WTC11 (cell line): ENCODE measurements at regions not wholly inside any gene's neighbourhood (a gene's known extent, or its start where the extent isn't known, plus 50 kb on each side); places are given as distances from the start of the nearest gene placed in this dataset.

Source experiments
- ATAC-seq: fragments of 200-7000 bp; cut with Tn5 transposase; 2 replicates; pipeline ENCODE4 v1.10.0; 2021; ENCODE audit warnings: mild to moderate bottlenecking, moderate library complexity
- CTCF ChIA-PET: fragments of 300-600 bp; sonication (Branson Sonifier 250); formaldehyde crosslinking; loops from one replicate; lab custom pipeline; 2021; ENCODE audit warnings: antibody characterized with exemption; lab: Charles Lee
- POLR2A ChIA-PET: fragments of 350-600 bp; sonication (Branson Sonifier 250); formaldehyde crosslinking; loops from one replicate; lab custom pipeline; 2021; ENCODE audit warnings: antibody characterized with exemption; lab: Charles Lee
- DNase-seq: peaks from one replicate; pipeline ENCODE4 v3.0.0; 2021; ENCODE audit warnings: low spot score
- H3K27ac Mint-ChIP-seq: 2 replicates; pipeline ENCODE4 v1.8.0; 2021; ENCODE audit warnings: mixed read lengths
- H3K27me3 Mint-ChIP-seq: 2 replicates; pipeline ENCODE4 v1.8.0; 2021; ENCODE audit warnings: low read depth, mild to moderate bottlenecking, moderate library complexity, mixed read lengths
- H3K36me3 Mint-ChIP-seq: 2 replicates; pipeline ENCODE4 v1.8.0; 2021; ENCODE audit warnings: mixed read lengths
- H3K4me1 Mint-ChIP-seq: 2 replicates; pipeline ENCODE4 v1.8.0; 2022; ENCODE audit warnings: mixed read lengths
- H3K4me3 Mint-ChIP-seq: 2 replicates; pipeline ENCODE4 v1.8.0; 2021; ENCODE audit warnings: mild to moderate bottlenecking, moderate library complexity, mixed read lengths
- H3K9me3 Mint-ChIP-seq: 2 replicates; pipeline ENCODE4 v1.8.0; 2021; ENCODE audit warnings: mixed read lengths
- ARID4B ChIP-seq: sonication (generic); formaldehyde crosslinking; IDR thresholded peaks from 2 replicates; pipeline ENCODE4 v1.8.0; 2023; ENCODE audit warnings: missing genetic modification reagents, mild to moderate bottlenecking, borderline replicate concordance
- EMX1 ChIP-seq: fragments of 250-450 bp; sonication (Bioruptor Pico); IDR thresholded peaks from 2 replicates; pipeline ENCODE4 v1.8.0; 2021; ENCODE audit warnings: mild to moderate bottlenecking
- FOXP4 ChIP-seq: sonication (generic); formaldehyde crosslinking; IDR thresholded peaks from 2 replicates; pipeline ENCODE4 v1.8.0; 2022; ENCODE audit warnings: mild to moderate bottlenecking, missing genetic modification reagents
- GTF2I ChIP-seq: fragments of 250-450 bp; sonication (Bioruptor Pico); conservative IDR thresholded peaks from 2 replicates; pipeline ENCODE4 v1.4.0; 2021; ENCODE audit warnings: mild to moderate bottlenecking
- NFE2L1 ChIP-seq: sonication (generic); formaldehyde crosslinking; IDR thresholded peaks from 2 replicates; pipeline ENCODE4 v1.8.1; 2023; ENCODE audit warnings: missing genetic modification reagents
- NR2C2 ChIP-seq: sonication (generic); formaldehyde crosslinking; IDR thresholded peaks from 2 replicates; pipeline ENCODE4 v1.8.0; 2022; ENCODE audit warnings: mild to moderate bottlenecking, missing genetic modification reagents
- TCF7 ChIP-seq: sonication (generic); formaldehyde crosslinking; IDR thresholded peaks from 2 replicates; pipeline ENCODE4 v1.8.0; 2022; ENCODE audit warnings: mild to moderate bottlenecking, low read depth, missing genetic modification reagents, moderate library complexity
- TEAD1 ChIP-seq: sonication (generic); formaldehyde crosslinking; IDR thresholded peaks from 2 replicates; pipeline ENCODE4 v1.8.0; 2022; ENCODE audit warnings: mild to moderate bottlenecking, missing genetic modification reagents
- TEAD4 ChIP-seq: sonication (generic); formaldehyde crosslinking; IDR thresholded peaks from 2 replicates; pipeline ENCODE4 v1.8.0; 2022; ENCODE audit warnings: mild to moderate bottlenecking, missing genetic modification reagents
- ZNF263 ChIP-seq: sonication (generic); formaldehyde crosslinking; IDR thresholded peaks from 2 replicates; pipeline ENCODE4 v1.8.1; 2022; ENCODE audit warnings: low read depth, mild to moderate bottlenecking, moderate library complexity, missing genetic modification reagents
- ZNF416 ChIP-seq: fragments of 250-450 bp; sonication (Bioruptor Pico); IDR thresholded peaks from 2 replicates; pipeline ENCODE4 v1.9.0; 2021; ENCODE audit warnings: mild to moderate bottlenecking, inconsistent platforms
- TF ChIP-seq, protein P1 (sequence below): sonication (generic); formaldehyde crosslinking; conservative IDR thresholded peaks from 2 replicates; pipeline ENCODE4 v1.8.1; 2022; ENCODE audit warnings: mild to moderate bottlenecking, missing genetic modification reagents
- TF ChIP-seq, protein P2 (sequence below): fragments of 250-450 bp; sonication (Bioruptor Pico); IDR thresholded peaks from 2 replicates; pipeline ENCODE4 v1.9.0; 2021; ENCODE audit warnings: mild to moderate bottlenecking, borderline replicate concordance
- TF ChIP-seq, protein P3 (sequence below): sonication (generic); formaldehyde crosslinking; IDR thresholded peaks from 2 replicates; pipeline ENCODE4 v1.8.1; 2023; ENCODE audit warnings: mild to moderate bottlenecking, missing genetic modification reagents
- TF ChIP-seq, protein P4 (sequence below): sonication (generic); formaldehyde crosslinking; IDR thresholded peaks from 2 replicates; pipeline ENCODE4 v1.8.0; 2023; ENCODE audit warnings: mild to moderate bottlenecking, missing genetic modification reagents
- TF ChIP-seq, protein P5 (sequence below): sonication (generic); formaldehyde crosslinking; IDR thresholded peaks from 2 replicates; pipeline ENCODE4 v1.8.1; 2022; ENCODE audit warnings: mild to moderate bottlenecking, missing genetic modification reagents, moderate library complexity, borderline replicate concordance
- TF ChIP-seq, protein P6 (sequence below): sonication (generic); formaldehyde crosslinking; IDR thresholded peaks from 2 replicates; pipeline ENCODE4 v1.8.0; 2022; ENCODE audit warnings: missing genetic modification reagents

DNA sequence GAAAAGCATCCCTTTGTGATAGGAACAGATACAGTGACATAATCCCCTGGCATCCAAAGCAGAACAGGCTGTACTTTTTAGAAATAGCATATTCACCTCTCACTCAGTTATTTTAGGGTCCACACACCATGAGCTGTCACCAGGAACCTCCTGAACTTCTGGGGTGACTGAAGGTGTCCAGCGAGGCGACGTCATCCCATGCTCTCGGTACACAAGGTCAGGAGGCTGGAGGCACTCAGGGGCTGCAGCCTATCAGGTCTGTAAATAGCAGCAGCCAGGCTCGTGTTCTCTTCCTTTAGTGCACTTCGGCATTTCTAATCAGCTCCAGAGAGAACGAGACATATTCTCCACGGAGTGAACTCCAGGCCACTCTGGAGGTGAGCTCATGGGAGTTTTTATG lies 98.3 kb downstream of the GATA6 start:
- no peak overlapping the region for H3K4me3 Mint-ChIP-seq
- DNase-seq: no peak
- H3K4me1 Mint-ChIP-seq: peaks cover 3% of the 10 kb centered on the region
- CTCF ChIA-PET: no interaction called here
- no peaks in the 10 kb centered on the region for H3K36me3 Mint-ChIP-seq
- no peak for ATAC-seq
- no peaks in the 10 kb centered on the region for H3K9me3 Mint-ChIP-seq
- POLR2A ChIA-PET: no interaction called here
- H3K27me3 Mint-ChIP-seq: peaks cover 8% of the 10 kb centered on the region; the same call in 1 of the 2 replicates
- no peak overlapping the region for H3K27ac Mint-ChIP-seq
- TF ChIP-seq GTF2I (CRISPR knock-in tag): no peak
- no peak for TF ChIP-seq NR2C2 (CRISPR knock-in tag)
- TF ChIP-seq, protein P1, sequence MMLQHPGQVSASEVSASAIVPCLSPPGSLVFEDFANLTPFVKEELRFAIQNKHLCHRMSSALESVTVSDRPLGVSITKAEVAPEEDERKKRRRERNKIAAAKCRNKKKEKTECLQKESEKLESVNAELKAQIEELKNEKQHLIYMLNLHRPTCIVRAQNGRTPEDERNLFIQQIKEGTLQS (CRISPR knock-in tag): no peak
- no peak for TF ChIP-seq EMX1 (CRISPR knock-in tag)
- no peak for TF ChIP-seq ZNF263 (CRISPR knock-in tag)
- TF ChIP-seq, protein P2, sequence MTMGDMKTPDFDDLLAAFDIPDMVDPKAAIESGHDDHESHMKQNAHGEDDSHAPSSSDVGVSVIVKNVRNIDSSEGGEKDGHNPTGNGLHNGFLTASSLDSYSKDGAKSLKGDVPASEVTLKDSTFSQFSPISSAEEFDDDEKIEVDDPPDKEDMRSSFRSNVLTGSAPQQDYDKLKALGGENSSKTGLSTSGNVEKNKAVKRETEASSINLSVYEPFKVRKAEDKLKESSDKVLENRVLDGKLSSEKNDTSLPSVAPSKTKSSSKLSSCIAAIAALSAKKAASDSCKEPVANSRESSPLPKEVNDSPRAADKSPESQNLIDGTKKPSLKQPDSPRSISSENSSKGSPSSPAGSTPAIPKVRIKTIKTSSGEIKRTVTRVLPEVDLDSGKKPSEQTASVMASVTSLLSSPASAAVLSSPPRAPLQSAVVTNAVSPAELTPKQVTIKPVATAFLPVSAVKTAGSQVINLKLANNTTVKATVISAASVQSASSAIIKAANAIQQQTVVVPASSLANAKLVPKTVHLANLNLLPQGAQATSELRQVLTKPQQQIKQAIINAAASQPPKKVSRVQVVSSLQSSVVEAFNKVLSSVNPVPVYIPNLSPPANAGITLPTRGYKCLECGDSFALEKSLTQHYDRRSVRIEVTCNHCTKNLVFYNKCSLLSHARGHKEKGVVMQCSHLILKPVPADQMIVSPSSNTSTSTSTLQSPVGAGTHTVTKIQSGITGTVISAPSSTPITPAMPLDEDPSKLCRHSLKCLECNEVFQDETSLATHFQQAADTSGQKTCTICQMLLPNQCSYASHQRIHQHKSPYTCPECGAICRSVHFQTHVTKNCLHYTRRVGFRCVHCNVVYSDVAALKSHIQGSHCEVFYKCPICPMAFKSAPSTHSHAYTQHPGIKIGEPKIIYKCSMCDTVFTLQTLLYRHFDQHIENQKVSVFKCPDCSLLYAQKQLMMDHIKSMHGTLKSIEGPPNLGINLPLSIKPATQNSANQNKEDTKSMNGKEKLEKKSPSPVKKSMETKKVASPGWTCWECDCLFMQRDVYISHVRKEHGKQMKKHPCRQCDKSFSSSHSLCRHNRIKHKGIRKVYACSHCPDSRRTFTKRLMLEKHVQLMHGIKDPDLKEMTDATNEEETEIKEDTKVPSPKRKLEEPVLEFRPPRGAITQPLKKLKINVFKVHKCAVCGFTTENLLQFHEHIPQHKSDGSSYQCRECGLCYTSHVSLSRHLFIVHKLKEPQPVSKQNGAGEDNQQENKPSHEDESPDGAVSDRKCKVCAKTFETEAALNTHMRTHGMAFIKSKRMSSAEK (CRISPR knock-in tag): no peak
- no peak for TF ChIP-seq TEAD4 (CRISPR knock-in tag)
- TF ChIP-seq TCF7 (CRISPR knock-in tag): no peak
- TF ChIP-seq, protein P3, sequence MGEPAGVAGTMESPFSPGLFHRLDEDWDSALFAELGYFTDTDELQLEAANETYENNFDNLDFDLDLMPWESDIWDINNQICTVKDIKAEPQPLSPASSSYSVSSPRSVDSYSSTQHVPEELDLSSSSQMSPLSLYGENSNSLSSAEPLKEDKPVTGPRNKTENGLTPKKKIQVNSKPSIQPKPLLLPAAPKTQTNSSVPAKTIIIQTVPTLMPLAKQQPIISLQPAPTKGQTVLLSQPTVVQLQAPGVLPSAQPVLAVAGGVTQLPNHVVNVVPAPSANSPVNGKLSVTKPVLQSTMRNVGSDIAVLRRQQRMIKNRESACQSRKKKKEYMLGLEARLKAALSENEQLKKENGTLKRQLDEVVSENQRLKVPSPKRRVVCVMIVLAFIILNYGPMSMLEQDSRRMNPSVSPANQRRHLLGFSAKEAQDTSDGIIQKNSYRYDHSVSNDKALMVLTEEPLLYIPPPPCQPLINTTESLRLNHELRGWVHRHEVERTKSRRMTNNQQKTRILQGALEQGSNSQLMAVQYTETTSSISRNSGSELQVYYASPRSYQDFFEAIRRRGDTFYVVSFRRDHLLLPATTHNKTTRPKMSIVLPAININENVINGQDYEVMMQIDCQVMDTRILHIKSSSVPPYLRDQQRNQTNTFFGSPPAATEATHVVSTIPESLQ (CRISPR knock-in tag): no peak
- TF ChIP-seq, protein P4, sequence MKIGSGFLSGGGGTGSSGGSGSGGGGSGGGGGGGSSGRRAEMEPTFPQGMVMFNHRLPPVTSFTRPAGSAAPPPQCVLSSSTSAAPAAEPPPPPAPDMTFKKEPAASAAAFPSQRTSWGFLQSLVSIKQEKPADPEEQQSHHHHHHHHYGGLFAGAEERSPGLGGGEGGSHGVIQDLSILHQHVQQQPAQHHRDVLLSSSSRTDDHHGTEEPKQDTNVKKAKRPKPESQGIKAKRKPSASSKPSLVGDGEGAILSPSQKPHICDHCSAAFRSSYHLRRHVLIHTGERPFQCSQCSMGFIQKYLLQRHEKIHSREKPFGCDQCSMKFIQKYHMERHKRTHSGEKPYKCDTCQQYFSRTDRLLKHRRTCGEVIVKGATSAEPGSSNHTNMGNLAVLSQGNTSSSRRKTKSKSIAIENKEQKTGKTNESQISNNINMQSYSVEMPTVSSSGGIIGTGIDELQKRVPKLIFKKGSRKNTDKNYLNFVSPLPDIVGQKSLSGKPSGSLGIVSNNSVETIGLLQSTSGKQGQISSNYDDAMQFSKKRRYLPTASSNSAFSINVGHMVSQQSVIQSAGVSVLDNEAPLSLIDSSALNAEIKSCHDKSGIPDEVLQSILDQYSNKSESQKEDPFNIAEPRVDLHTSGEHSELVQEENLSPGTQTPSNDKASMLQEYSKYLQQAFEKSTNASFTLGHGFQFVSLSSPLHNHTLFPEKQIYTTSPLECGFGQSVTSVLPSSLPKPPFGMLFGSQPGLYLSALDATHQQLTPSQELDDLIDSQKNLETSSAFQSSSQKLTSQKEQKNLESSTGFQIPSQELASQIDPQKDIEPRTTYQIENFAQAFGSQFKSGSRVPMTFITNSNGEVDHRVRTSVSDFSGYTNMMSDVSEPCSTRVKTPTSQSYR: no peak
- TF ChIP-seq, protein P5, sequence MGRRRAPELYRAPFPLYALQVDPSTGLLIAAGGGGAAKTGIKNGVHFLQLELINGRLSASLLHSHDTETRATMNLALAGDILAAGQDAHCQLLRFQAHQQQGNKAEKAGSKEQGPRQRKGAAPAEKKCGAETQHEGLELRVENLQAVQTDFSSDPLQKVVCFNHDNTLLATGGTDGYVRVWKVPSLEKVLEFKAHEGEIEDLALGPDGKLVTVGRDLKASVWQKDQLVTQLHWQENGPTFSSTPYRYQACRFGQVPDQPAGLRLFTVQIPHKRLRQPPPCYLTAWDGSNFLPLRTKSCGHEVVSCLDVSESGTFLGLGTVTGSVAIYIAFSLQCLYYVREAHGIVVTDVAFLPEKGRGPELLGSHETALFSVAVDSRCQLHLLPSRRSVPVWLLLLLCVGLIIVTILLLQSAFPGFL (CRISPR knock-in tag): no peak
- no peak for TF ChIP-seq FOXP4 (CRISPR knock-in tag)
- TF ChIP-seq, protein P6, sequence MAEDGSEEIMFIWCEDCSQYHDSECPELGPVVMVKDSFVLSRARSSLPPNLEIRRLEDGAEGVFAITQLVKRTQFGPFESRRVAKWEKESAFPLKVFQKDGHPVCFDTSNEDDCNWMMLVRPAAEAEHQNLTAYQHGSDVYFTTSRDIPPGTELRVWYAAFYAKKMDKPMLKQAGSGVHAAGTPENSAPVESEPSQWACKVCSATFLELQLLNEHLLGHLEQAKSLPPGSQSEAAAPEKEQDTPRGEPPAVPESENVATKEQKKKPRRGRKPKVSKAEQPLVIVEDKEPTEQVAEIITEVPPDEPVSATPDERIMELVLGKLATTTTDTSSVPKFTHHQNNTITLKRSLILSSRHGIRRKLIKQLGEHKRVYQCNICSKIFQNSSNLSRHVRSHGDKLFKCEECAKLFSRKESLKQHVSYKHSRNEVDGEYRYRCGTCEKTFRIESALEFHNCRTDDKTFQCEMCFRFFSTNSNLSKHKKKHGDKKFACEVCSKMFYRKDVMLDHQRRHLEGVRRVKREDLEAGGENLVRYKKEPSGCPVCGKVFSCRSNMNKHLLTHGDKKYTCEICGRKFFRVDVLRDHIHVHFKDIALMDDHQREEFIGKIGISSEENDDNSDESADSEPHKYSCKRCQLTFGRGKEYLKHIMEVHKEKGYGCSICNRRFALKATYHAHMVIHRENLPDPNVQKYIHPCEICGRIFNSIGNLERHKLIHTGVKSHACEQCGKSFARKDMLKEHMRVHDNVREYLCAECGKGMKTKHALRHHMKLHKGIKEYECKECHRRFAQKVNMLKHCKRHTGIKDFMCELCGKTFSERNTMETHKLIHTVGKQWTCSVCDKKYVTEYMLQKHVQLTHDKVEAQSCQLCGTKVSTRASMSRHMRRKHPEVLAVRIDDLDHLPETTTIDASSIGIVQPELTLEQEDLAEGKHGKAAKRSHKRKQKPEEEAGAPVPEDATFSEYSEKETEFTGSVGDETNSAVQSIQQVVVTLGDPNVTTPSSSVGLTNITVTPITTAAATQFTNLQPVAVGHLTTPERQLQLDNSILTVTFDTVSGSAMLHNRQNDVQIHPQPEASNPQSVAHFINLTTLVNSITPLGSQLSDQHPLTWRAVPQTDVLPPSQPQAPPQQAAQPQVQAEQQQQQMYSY (CRISPR knock-in tag): no peak
- no peak for TF ChIP-seq NFE2L1 (CRISPR knock-in tag)
- TF ChIP-seq TEAD1 (CRISPR knock-in tag): no peak
- no peak for TF ChIP-seq ARID4B (CRISPR knock-in tag)
- TF ChIP-seq ZNF416: no peak
